HG03039 (cell line): ENCODE measurements at regions not wholly inside any gene's neighbourhood (a gene's known extent, or its start where the extent isn't known, plus 50 kb on each side); places are given as distances from the start of the nearest gene placed in this dataset.

ENCODE experiments used
- ATAC-seq: cut with Tn5 transposase; IDR thresholded peaks from one replicate; pipeline ENCODE4 v1.9.1; 2021; ENCODE audit warnings: mild to moderate bottlenecking, moderate library complexity; ENCODE audit not compliant: unreplicated experiment

- no peak for ATAC-seq
These were observed 160.8 kb upstream of the KLF4 start for GRCh38 chr9:107650321-107650720.

- no peak for ATAC-seq
These were observed 158.7 kb upstream of the KLF4 start for GRCh38 chr9:107648153-107648715.

- no peak for ATAC-seq
These were observed 158.0 kb upstream of the KLF4 start for GRCh38 chr9:107647611-107648010.

GRCh38 chr9:107647141-107647540 lies 157.6 kb upstream of the KLF4 start:
- ATAC-seq, result no peak

- no peak for ATAC-seq
These were observed 155.9 kb upstream of the KLF4 start for GRCh38 chr9:107645464-107645833.

GRCh38 chr9:107644733-107645463 lies 155.3 kb upstream of the KLF4 start:
- no peak for ATAC-seq

GRCh38 chr9:107639426-107639825 lies 149.9 kb upstream of the KLF4 start:
- no peak for ATAC-seq

- ATAC-seq, result no peak
These were observed 149.1 kb upstream of the KLF4 start for GRCh38 chr9:107638521-107639310.

GRCh38 chr9:107637421-107638420 lies 148.2 kb upstream of the KLF4 start:
- no peak for ATAC-seq

GRCh38 chr9:107636571-107637381 lies 147.2 kb upstream of the KLF4 start:
- no peak for ATAC-seq

GRCh38 chr9:107635803-107636174 lies 146.2 kb upstream of the KLF4 start:
- ATAC-seq, result no peak

- no peak for ATAC-seq
These were observed 145.7 kb upstream of the KLF4 start for GRCh38 chr9:107635101-107635802.

GRCh38 chr9:107633406-107633805 lies 143.8 kb upstream of the KLF4 start:
- ATAC-seq, result no peak

GRCh38 chr9:107632661-107633060 lies 143.1 kb upstream of the KLF4 start:
- no peak for ATAC-seq

GRCh38 chr9:107632216-107632615 lies 142.6 kb upstream of the KLF4 start:
- no peak for ATAC-seq

- no peak for ATAC-seq
These were observed 142.2 kb upstream of the KLF4 start for GRCh38 chr9:107631788-107632187.

GRCh38 chr9:107630156-107630555 lies 140.6 kb upstream of the KLF4 start:
- ATAC-seq, result no peak

- ATAC-seq, result no peak
These were observed 138.9 kb upstream of the KLF4 start for GRCh38 chr9:107628444-107628843.

- no peak for ATAC-seq
These were observed 138.2 kb upstream of the KLF4 start for GRCh38 chr9:107627781-107628180.
